Activated CD4-positive, alpha-beta T cell treated with anti-CD3 and anti-CD28 coated beads for 1 hour (primary cell): ENCODE measurements at regions not wholly inside any gene's neighbourhood (a gene's known extent, or its start where the extent isn't known, plus 50 kb on each side); places are given as distances from the start of the nearest gene placed in this dataset.
"Not testable (repeated sequence)": the region's sequence is repeated elsewhere in the genome, so short reads cannot be mapped to it uniquely, and the experiment has no call there.

Experiments
- DNase-seq: peaks from one replicate; pipeline ENCODE4 v3.0.0-alpha.2; 2020

GRCh38 chr4:67030636-67031035 is 514.7 kb downstream of the CENPC start:
- DNase-seq: no peak

- DNase-seq: no peak
These were observed 524.9 kb downstream of the CENPC start for GRCh38 chr4:67020438-67020797.

- DNase-seq: no peak
These were observed 525.4 kb downstream of the CENPC start for GRCh38 chr4:67019686-67020437.

GRCh38 chr4:67014592-67014991 is 530.7 kb downstream of the CENPC start:
- no peak for DNase-seq

GRCh38 chr4:67006791-67007190 is 538.5 kb downstream of the CENPC start:
- DNase-seq: no peak

GRCh38 chr4:66991521-66991920 is 553.8 kb downstream of the CENPC start:
- no peak for DNase-seq

- DNase-seq: no peak
These were observed 570.6 kb downstream of the CENPC start for GRCh38 chr4:66974665-66975064.

GRCh38 chr4:66972087-66972486 is 573.2 kb downstream of the CENPC start:
- DNase-seq: no peak

- DNase-seq: no peak
These were observed 580.8 kb downstream of the CENPC start for GRCh38 chr4:66964467-66964866.

GRCh38 chr4:66963084-66963483 is 582.2 kb downstream of the CENPC start:
- DNase-seq: no peak

- no peak for DNase-seq
These were observed 586.1 kb downstream of the CENPC start for GRCh38 chr4:66959207-66959606.

GRCh38 chr4:66956852-66957251 is 588.5 kb downstream of the CENPC start:
- DNase-seq: no peak

- DNase-seq: no peak
These were observed 588.9 kb downstream of the CENPC start for GRCh38 chr4:66956426-66956825.

GRCh38 chr4:66955784-66956183 is 589.5 kb downstream of the CENPC start:
- DNase-seq: no peak

- DNase-seq: no peak
These were observed 595.9 kb downstream of the CENPC start for GRCh38 chr4:66949419-66949818.

GRCh38 chr4:66946761-66947160 is 598.5 kb downstream of the CENPC start:
- no peak for DNase-seq

GRCh38 chr4:66943112-66943511 is 602.2 kb downstream of the CENPC start:
- DNase-seq: no peak

- not testable (repeated sequence) for DNase-seq
These were observed 613.3 kb downstream of the CENPC start for GRCh38 chr4:66931981-66932380.

- no peak for DNase-seq
These were observed 615.1 kb downstream of the CENPC start for GRCh38 chr4:66930206-66930605.

- no peak for DNase-seq
These were observed 615.6 kb downstream of the CENPC start for GRCh38 chr4:66929748-66930147.

GRCh38 chr4:66928881-66929280 is 616.4 kb downstream of the CENPC start:
- DNase-seq: not testable (repeated sequence)

GRCh38 chr4:66927937-66928336 is 617.4 kb downstream of the CENPC start:
- no peak for DNase-seq

- DNase-seq: no peak
These were observed 618.6 kb downstream of the CENPC start for GRCh38 chr4:66926687-66927086.

- DNase-seq: no peak
These were observed 622.0 kb downstream of the CENPC start for GRCh38 chr4:66923081-66923865.

- DNase-seq: no peak
These were observed 623.9 kb downstream of the CENPC start for GRCh38 chr4:66921433-66921832.
